CD14-positive monocyte (primary cell): ENCODE measurements at regions not wholly inside any gene's neighbourhood (a gene's known extent, or its start where the extent isn't known, plus 50 kb on each side); places are given as distances from the start of the nearest gene placed in this dataset.

Experiments used
- DNase-seq, 3 donors: peaks; one replicate each; pipeline ENCODE4 v3.0.0-alpha.2; 2011 to 2022
- H2AFZ ChIP-seq: 2 replicates; pipeline ENCODE4 v1.6.0; 2012; ENCODE audit warnings: mild to moderate bottlenecking, low read depth, low read length, inconsistent platforms; ENCODE audit not compliant: insufficient read depth, poor library complexity, severe bottlenecking
- H3K27ac ChIP-seq, 2 donors: 1 replicate in 1 of 2; 2 replicates in 1 of 2; pipeline ENCODE4 v1.5.1; 2012 to 2013; ENCODE audit warnings: low read length in 2 of 2, control low read depth in 1 of 2, inconsistent platforms in 1 of 2, low read depth in 1 of 2, mild to moderate bottlenecking in 1 of 2
- H3K27me3 ChIP-seq, 2 donors: one replicate each; pipeline versions ENCODE4 v1.6.0 to v1.6.1; 2011 to 2013; ENCODE audit warnings: low read length in 2 of 2; ENCODE audit not compliant: control insufficient read depth in 2 of 2, insufficient read depth in 2 of 2
- H3K36me3 ChIP-seq, 2 donors: replicated peaks in 1 of 2; 1 replicate in 1 of 2; 2 replicates in 1 of 2; pipeline versions ENCODE4 v1.5.1 to v1.6.1; 2012 to 2013; ENCODE audit warnings: low read length in 2 of 2, control low read depth in 1 of 2, inconsistent platforms in 1 of 2, mild to moderate bottlenecking in 1 of 2; ENCODE audit not compliant: insufficient read depth in 2 of 2, control insufficient read depth in 1 of 2
- H3K4me1 ChIP-seq, 2 donors: 1 replicate in 1 of 2; 2 replicates in 1 of 2; pipeline versions ENCODE4 v1.5.1 to v1.6.1; 2012 to 2013; ENCODE audit warnings: low read length in 2 of 2, control low read depth in 1 of 2, inconsistent platforms in 1 of 2, mild to moderate bottlenecking in 1 of 2, moderate library complexity in 1 of 2; ENCODE audit not compliant: insufficient read depth in 2 of 2, control insufficient read depth in 1 of 2
- H3K4me2 ChIP-seq: replicated peaks from 2 replicates; pipeline ENCODE3; 2012; ENCODE audit warnings: low read length, moderate library complexity, mild to moderate bottlenecking; ENCODE audit not compliant: poor library complexity, severe bottlenecking; ENCODE audit errors: extremely low read depth
- H3K4me3 ChIP-seq, 3 experiments: fragments of 200-600 bp in 1 of 3; sonication (generic) in 1 of 3; replicated peaks in 1 of 3; 1 replicate in 2 of 3; 2 replicates in 1 of 3; pipeline ENCODE4 v1.5.1; 2011 to 2013; ENCODE audit warnings: low read length in 3 of 3, mild to moderate bottlenecking in 3 of 3, control low read depth in 2 of 3, low read depth in 2 of 3, inconsistent platforms in 1 of 3, moderate library complexity in 1 of 3
- H3K79me2 ChIP-seq: 2 replicates; pipeline ENCODE4 v1.6.0; 2012; ENCODE audit warnings: mild to moderate bottlenecking, control low read depth, inconsistent platforms, low read length, moderate library complexity; ENCODE audit not compliant: insufficient read depth
- H3K9ac ChIP-seq: 2 replicates; pipeline ENCODE4 v1.6.0; 2017; ENCODE audit warnings: low read length, mild to moderate bottlenecking; ENCODE audit not compliant: insufficient read depth, poor library complexity, severe bottlenecking
- H3K9me3 ChIP-seq, 2 donors: replicated peaks in 1 of 2; 1 replicate in 1 of 2; 2 replicates in 1 of 2; pipeline versions ENCODE4 v1.5.1 to v1.6.1; 2012 to 2013; ENCODE audit warnings: low read length in 2 of 2, control low read depth in 1 of 2; ENCODE audit not compliant: control insufficient read depth in 1 of 2, insufficient read depth in 1 of 2
- H4K20me1 ChIP-seq: 2 replicates; pipeline ENCODE4 v1.6.0; 2012; ENCODE audit warnings: mild to moderate bottlenecking, low read length, control low read depth, moderate library complexity; ENCODE audit not compliant: insufficient read depth
- H3K27ac Mint-ChIP-seq, 7 donors: one replicate each; pipeline ENCODE4 v1.8.0; 2020; ENCODE audit warnings: mild to moderate bottlenecking in 7 of 7, mixed read lengths in 7 of 7, moderate library complexity in 6 of 7, inconsistent platforms in 2 of 7
- H3K27me3 Mint-ChIP-seq, 3 donors: one replicate each; pipeline ENCODE4 v1.8.0; 2021 to 2022; ENCODE audit warnings: low read depth in 3 of 3, mild to moderate bottlenecking in 3 of 3, mixed read lengths in 3 of 3, moderate library complexity in 3 of 3, inconsistent platforms in 1 of 3
- H3K36me3 Mint-ChIP-seq, 2 donors: one replicate each; pipeline ENCODE4 v1.8.0; 2020; ENCODE audit warnings: mixed read lengths in 2 of 2, inconsistent platforms in 1 of 2, mild to moderate bottlenecking in 1 of 2
- H3K4me1 Mint-ChIP-seq: one replicate; pipeline ENCODE4 v1.8.0; 2020; ENCODE audit warnings: mild to moderate bottlenecking, mixed read lengths
- H3K4me3 Mint-ChIP-seq, 2 donors: one replicate each; pipeline ENCODE4 v1.8.0; 2020; ENCODE audit warnings: mild to moderate bottlenecking in 2 of 2, mixed read lengths in 2 of 2, moderate library complexity in 1 of 2
- H3K9me3 Mint-ChIP-seq, 7 donors: one replicate each; pipeline ENCODE4 v1.8.0; 2020 to 2022; ENCODE audit warnings: mixed read lengths in 7 of 7, mild to moderate bottlenecking in 6 of 7, moderate library complexity in 6 of 7, inconsistent platforms in 2 of 7
- CTCF ChIP-seq: fragments of 200-600 bp; IDR thresholded peaks from one replicate; pipeline ENCODE4 v1.8.0; 2022; ENCODE audit warnings: antibody characterized with exemption, mild to moderate bottlenecking
- WGBS: methylation state at CpG from one replicate; pipeline ENCODE4 v1.1.5; 2013; ENCODE audit warnings: missing lambda C conversion rate; ENCODE audit not compliant: insufficient coverage; 5-methylcytosine and 5-hydroxymethylcytosine counted together
- intact Hi-C, 2 donors: fragments of 100-400 bp; cut with micrococcal nuclease; formaldehyde crosslinking; loops; one replicate each; pipeline versions ENCODE4 v1.15.0 to v1.15.1; 2023

- no peaks in the 10 kb centered on the region for H3K4me1 ChIP-seq
- H3K4me3 ChIP-seq, result no peak overlapping the region
- no peak for DNase-seq
- no peaks in the 10 kb centered on the region for H3K36me3 ChIP-seq
- H3K27ac ChIP-seq, result no peak overlapping the region
- Mint-ChIP-seq H3K27ac (no peak overlapping the region), H3K9me3 (peaks cover 0 to 9% (median 6%) of the 10 kb centered on the region in 7 donors), H3K27me3 (no peaks in the 10 kb centered on the region), H3K4me3 (no peak overlapping the region), H3K36me3 (no peaks in the 10 kb centered on the region), H3K4me1 (no peaks in the 10 kb centered on the region)
- intact Hi-C loops, result no loop called here
- H3K27me3 ChIP-seq, result no peaks in the 10 kb centered on the region
- H2AFZ ChIP-seq, result no peak overlapping the region
- H3K4me2 ChIP-seq, result no peak overlapping the region
- H4K20me1 ChIP-seq, result no peaks in the 10 kb centered on the region
- H3K9ac ChIP-seq, result no peak overlapping the region
- no peaks in the 10 kb centered on the region for H3K79me2 ChIP-seq
- no peak for TF ChIP-seq CTCF
- WGBS, result 100% methylated on average over 1 of the region's 3 CpGs
- peaks cover 8 to 21% of the 10 kb centered on the region in 2 donors for H3K9me3 ChIP-seq
Observed at GRCh38 chr2:52269696-52270485, 1238.0 kb upstream of the NRXN1 start.

GRCh38 chr2:52264911-52265310 lies 1233.0 kb upstream of the NRXN1 start:
- Histone ChIP-seq H3K27ac (no peak overlapping the region), H3K27me3 (no peaks in the 10 kb centered on the region), H2AFZ (no peak overlapping the region), H3K79me2 (no peaks in the 10 kb centered on the region), H3K4me1 (no peaks in the 10 kb centered on the region), H3K9me3 (peaks cover 9 to 16% of the 10 kb centered on the region in 2 donors), H3K9ac (no peak overlapping the region), H3K4me2 (no peak overlapping the region), H3K4me3 (no peak overlapping the region), H4K20me1 (no peaks in the 10 kb centered on the region), H3K36me3 (no peaks in the 10 kb centered on the region)
- H3K9me3 Mint-ChIP-seq, result peaks cover 0 to 8% (median 0%) of the 10 kb centered on the region in 7 donors
- H3K27me3 Mint-ChIP-seq, result peaks cover 0 to 2% (median 0%) of the 10 kb centered on the region in 3 donors
- no peaks in the 10 kb centered on the region for H3K36me3 Mint-ChIP-seq
- H3K27ac Mint-ChIP-seq, result no peak overlapping the region
- DNase-seq, result no peak
- no peak for TF ChIP-seq CTCF
- no peaks in the 10 kb centered on the region for H3K4me1 Mint-ChIP-seq
- intact Hi-C loops, result no loop called here
- WGBS, result no CpG with 5 or more reads among the region's 2 CpGs
- H3K4me3 Mint-ChIP-seq, result no peak overlapping the region
